Colonic mucosa (tissue), 4 donors: ENCODE measurements at regions not wholly inside any gene's neighbourhood (a gene's known extent, or its start where the extent isn't known, plus 50 kb on each side); places are given as distances from the start of the nearest gene placed in this dataset.
"Not testable (repeated sequence)": the region's sequence is repeated elsewhere in the genome, so short reads cannot be mapped to it uniquely, and the experiment has no call there.

Experiments used
- DNase-seq: peaks from one replicate; pipeline ENCODE4 v3.0.0-alpha.2; 2020
- H3K27ac ChIP-seq: fragments of 200-600 bp; one replicate; pipeline ENCODE4 v1.8.0; 2021
- H3K27me3 ChIP-seq: fragments of 200-600 bp; one replicate; pipeline ENCODE4 v1.8.0; 2021
- H3K36me3 ChIP-seq: fragments of 200-600 bp; one replicate; pipeline ENCODE4 v1.8.0; 2021
- H3K4me1 ChIP-seq: fragments of 200-600 bp; one replicate; pipeline ENCODE4 v1.8.0; 2021; ENCODE audit warnings: mild to moderate bottlenecking
- H3K4me3 ChIP-seq: fragments of 200-600 bp; one replicate; pipeline ENCODE4 v1.8.0; 2021
- H3K9ac ChIP-seq, 2 donors: one replicate each; pipeline ENCODE4 v1.7.0; 2013; ENCODE audit warnings: control low read depth in 2 of 2, low read depth in 2 of 2, low read length in 2 of 2
- H3K9me3 ChIP-seq: fragments of 200-600 bp; one replicate; pipeline ENCODE4 v1.8.0; 2021
- CTCF ChIP-seq: fragments of 200-600 bp; IDR thresholded peaks from one replicate; pipeline ENCODE4 v1.8.0; 2022; ENCODE audit warnings: antibody characterized with exemption, mild to moderate bottlenecking
- intact Hi-C: fragments of 100-400 bp; cut with DNase I; formaldehyde crosslinking; loops from one replicate; pipeline ENCODE4 v1.14.1; 2022
- donor health status: healthy.
- donor health status: DM: no; HTN: no; CAD: no.
- donor health status: DM: no; HTN: no; CAD: no.

DNA sequence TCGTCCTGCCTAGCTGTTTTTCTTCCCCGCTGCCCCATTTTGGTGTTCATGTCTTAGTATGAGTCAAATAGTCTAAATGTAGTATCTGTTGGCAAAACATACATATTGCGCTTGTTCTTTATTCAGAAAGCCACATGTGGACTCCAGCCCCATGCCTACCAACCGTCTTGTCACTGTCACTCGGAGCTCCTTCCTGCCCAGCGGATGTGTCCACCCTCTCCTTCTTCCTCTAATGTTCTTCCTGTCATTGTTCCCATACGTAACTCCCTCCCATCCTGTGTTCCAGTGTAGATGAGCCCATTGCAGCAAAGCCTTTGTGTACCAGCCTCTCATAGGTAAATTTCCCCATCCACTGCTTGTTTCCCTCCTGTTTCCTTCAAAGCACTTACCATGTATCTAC lies 120.5 kb downstream of the TMX1 start:
- no peaks in the 10 kb centered on the region for H3K4me1 ChIP-seq
- no peaks in the 10 kb centered on the region for H3K36me3 ChIP-seq
- H3K9me3 ChIP-seq: no peaks in the 10 kb centered on the region
- no peaks in the 10 kb centered on the region for H3K27me3 ChIP-seq
- H3K4me3 ChIP-seq: no peak overlapping the region
- no peak for DNase-seq
- H3K9ac ChIP-seq: no peak overlapping the region
- TF ChIP-seq CTCF: no peak
- intact Hi-C loops: loop anchor here (10.0 kb wide), 1 partner anchor 414 kb away; no protein-coding TSS in a partner anchor
- H3K27ac ChIP-seq: no peak overlapping the region

DNA sequence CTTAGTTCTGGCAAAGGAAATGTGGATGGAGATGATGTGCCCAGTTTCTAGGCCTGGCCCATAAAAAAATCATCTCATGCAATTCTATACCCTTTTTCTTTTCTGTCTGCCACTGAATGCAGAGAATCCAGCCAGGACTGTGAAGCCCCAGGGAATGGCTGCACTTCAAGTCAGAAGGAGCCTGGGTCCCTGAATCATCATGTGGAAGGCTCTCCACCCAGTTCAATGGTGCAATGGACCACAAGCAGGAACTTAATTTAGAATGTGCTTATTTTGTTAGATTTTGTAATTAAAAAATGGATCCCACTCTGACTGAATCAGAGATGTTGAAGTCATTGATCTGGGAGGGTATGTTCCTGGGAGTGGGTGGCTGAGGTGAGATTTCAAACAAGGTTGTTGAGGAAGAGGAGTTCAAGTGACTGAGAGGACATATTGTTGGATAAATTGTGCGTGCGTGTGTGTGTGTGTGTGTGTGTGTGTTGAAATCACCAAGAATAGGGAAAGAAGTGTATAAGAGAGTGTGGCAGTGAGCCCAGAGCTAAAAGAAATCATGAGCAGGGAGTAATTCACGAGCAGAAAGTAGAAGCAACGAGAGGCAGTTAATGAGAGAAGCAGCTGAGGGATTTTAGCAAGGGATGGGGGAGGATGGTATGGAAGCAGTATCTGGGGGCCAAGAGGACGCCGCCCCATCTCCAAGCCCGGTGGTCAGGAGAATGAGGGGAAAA lies 125.4 kb downstream of the TMX1 start:
- Histone ChIP-seq H3K9me3 (no peaks in the 10 kb centered on the region), H3K4me1 (no peaks in the 10 kb centered on the region), H3K27me3 (no peaks in the 10 kb centered on the region), H3K27ac (no peak overlapping the region), H3K9ac (no peak overlapping the region), H3K36me3 (no peaks in the 10 kb centered on the region), H3K4me3 (no peak overlapping the region)
- intact Hi-C loops: loop anchor here (10.0 kb wide), 1 partner anchor 409 kb away; no protein-coding TSS in a partner anchor
- no peak for DNase-seq
- no peak for TF ChIP-seq CTCF

GRCh38 chr14:51366460-51366859 lies 126.4 kb downstream of the TMX1 start:
- not testable (repeated sequence) for H3K9ac ChIP-seq, H3K36me3 ChIP-seq, H3K27me3 ChIP-seq, DNase-seq, H3K9me3 ChIP-seq, H3K27ac ChIP-seq, H3K4me3 ChIP-seq, H3K4me1 ChIP-seq
- intact Hi-C loops: loop anchor here (10.0 kb wide), 1 partner anchor 408 kb away; no protein-coding TSS in a partner anchor

GRCh38 chr14:51366866-51367599 lies 127.0 kb downstream of the TMX1 start:
- H3K4me3 ChIP-seq, H3K27me3 ChIP-seq, H3K9me3 ChIP-seq, H3K9ac ChIP-seq, H3K36me3 ChIP-seq, H3K4me1 ChIP-seq, DNase-seq, H3K27ac ChIP-seq: not testable (repeated sequence)
- intact Hi-C loops: loop anchor here (10.0 kb wide), 1 partner anchor 408 kb away; no protein-coding TSS in a partner anchor

- H3K9me3 ChIP-seq: no peaks in the 10 kb centered on the region
- no peaks in the 10 kb centered on the region for H3K27me3 ChIP-seq
- H3K4me1 ChIP-seq: no peaks in the 10 kb centered on the region
- no peaks in the 10 kb centered on the region for H3K36me3 ChIP-seq
- intact Hi-C loops: loop anchor here (10.0 kb wide), 1 partner anchor 407 kb away; no protein-coding TSS in a partner anchor
- H3K9ac ChIP-seq: no peak overlapping the region
- H3K27ac ChIP-seq: no peak overlapping the region
- no peak overlapping the region for H3K4me3 ChIP-seq
- DNase-seq: no peak
- TF ChIP-seq CTCF: no peak
Observed at GRCh38 chr14:51367600-51367931, 127.5 kb downstream of the TMX1 start.

GRCh38 chr14:51368721-51369163 lies 128.7 kb downstream of the TMX1 start:
- H3K4me3 ChIP-seq: no peak overlapping the region
- no peaks in the 10 kb centered on the region for H3K27me3 ChIP-seq
- no peaks in the 10 kb centered on the region for H3K9me3 ChIP-seq
- intact Hi-C loops: loop anchor here (10.0 kb wide), 1 partner anchor 406 kb away; no protein-coding TSS in a partner anchor
- no peak for DNase-seq
- no peak for TF ChIP-seq CTCF
- no peaks in the 10 kb centered on the region for H3K36me3 ChIP-seq
- no peaks in the 10 kb centered on the region for H3K4me1 ChIP-seq
- H3K9ac ChIP-seq: no peak overlapping the region
- H3K27ac ChIP-seq: no peak overlapping the region
